IPS DF 4.7 (cell line): ENCODE measurements at regions not wholly inside any gene's neighbourhood (a gene's known extent, or its start where the extent isn't known, plus 50 kb on each side); places are given as distances from the start of the nearest gene placed in this dataset.

Experiments
- DNase-seq: peaks from one replicate; pipeline ENCODE4 v3.0.0-alpha.2; 2013; ENCODE audit warnings: low spot score; ENCODE audit errors: extremely low read depth

GRCh38 chr6:95777338-95777737, 200.0 kb downstream of the MANEA start:
- DNase-seq, result no peak

- no peak for DNase-seq
These were observed 202.7 kb downstream of the MANEA start for GRCh38 chr6:95780037-95780436.

GRCh38 chr6:95784019-95784418, 206.7 kb downstream of the MANEA start:
- DNase-seq, result no peak

GRCh38 chr6:95784869-95785268, 207.5 kb downstream of the MANEA start:
- DNase-seq, result no peak

- DNase-seq, result no peak
These were observed 208.4 kb downstream of the MANEA start for GRCh38 chr6:95785785-95786184.

GRCh38 chr6:95786802-95787201, 209.5 kb downstream of the MANEA start:
- no peak for DNase-seq

- DNase-seq, result no peak
These were observed 213.5 kb downstream of the MANEA start for GRCh38 chr6:95790787-95791186.

- no peak for DNase-seq
These were observed 217.4 kb downstream of the MANEA start for GRCh38 chr6:95794749-95795148.

- DNase-seq, result no peak
These were observed 218.6 kb downstream of the MANEA start for GRCh38 chr6:95795927-95796326.

- no peak for DNase-seq
These were observed 218.7 kb upstream of the FUT9 start for GRCh38 chr6:95797054-95797453.

- DNase-seq, result peak; percentile 41
These were observed 212.8 kb upstream of the FUT9 start for GRCh38 chr6:95802978-95803377.

- DNase-seq, result no peak
These were observed 211.9 kb upstream of the FUT9 start for GRCh38 chr6:95803889-95804288.

- no peak for DNase-seq
These were observed 210.8 kb upstream of the FUT9 start for GRCh38 chr6:95804847-95805541.

GRCh38 chr6:95805699-95806098, 210.1 kb upstream of the FUT9 start:
- no peak for DNase-seq

- no peak for DNase-seq
These were observed 200.3 kb upstream of the FUT9 start for GRCh38 chr6:95815389-95816056.

- no peak for DNase-seq
These were observed 196.3 kb upstream of the FUT9 start for GRCh38 chr6:95819461-95819860.

- no peak for DNase-seq
These were observed 195.8 kb upstream of the FUT9 start for GRCh38 chr6:95819939-95820338.

- no peak for DNase-seq
These were observed 184.8 kb upstream of the FUT9 start for GRCh38 chr6:95830859-95831557.

GRCh38 chr6:95837890-95838289, 177.9 kb upstream of the FUT9 start:
- no peak for DNase-seq

GRCh38 chr6:95841560-95841959, 174.2 kb upstream of the FUT9 start:
- DNase-seq, result no peak

GRCh38 chr6:95846652-95847051, 169.1 kb upstream of the FUT9 start:
- DNase-seq, result no peak

- no peak for DNase-seq
These were observed 168.7 kb upstream of the FUT9 start for GRCh38 chr6:95847061-95847460.

GRCh38 chr6:95848717-95849116, 167.1 kb upstream of the FUT9 start:
- no peak for DNase-seq
